ENCODE measurements at regions not wholly inside any gene's neighbourhood (a gene's known extent, or its start where the extent isn't known, plus 50 kb on each side); places are given as distances from the start of the nearest gene placed in this dataset.

GRCh38 chr14:49480053-49480760 is 106.0 kb downstream of the RPS29 start:
- Histone ChIP-seq H3K27ac (no peak overlapping the region), H3K4me1 (no peaks in the 10 kb centered on the region), H3K9me3 (no peaks in the 10 kb centered on the region), H3K36me3 (ENCODE audit: insufficient read depth in 1 of 2, low read depth in 1 of 2) (no peaks in the 10 kb centered on the region), H3K27me3 (ENCODE audit: insufficient read depth in 3 of 3, low read length in 2 of 3) (peaks cover 0 to 7% (median 0%) of the 10 kb centered on the region in 3 donors), H3K4me3 (no peak overlapping the region)
- 75 to 79% (median 76%) methylated on average over 3 of the region's 3 CpGs for WGBS, 3 donors
- ATAC-seq (no peak), DNase-seq (no peak)
- no peak for TF ChIP-seq CTCF (IDR thresholded peaks at IDR 0.05)
- intact Hi-C loops (cut with DNase I): no loop called here

GRCh38 chr14:49479432-49479831 is 106.7 kb downstream of the RPS29 start:
- intact Hi-C loops (cut with DNase I): no loop called here

GRCh38 chr14:49478784-49479183 is 107.4 kb downstream of the RPS29 start:
- no peak overlapping the region for H3K4me3 ChIP-seq
- whole genome bisulfite sequencing, 3 donors: 77 to 81% (median 78%) methylated on average over 3 of the region's 3 CpGs
- peaks cover 0 to 7% (median 0%) of the 10 kb centered on the region in 3 donors for H3K27me3 ChIP-seq (ENCODE audit: insufficient read depth in 3 of 3, low read length in 2 of 3)
- no peaks in the 10 kb centered on the region for H3K9me3 ChIP-seq
- no peaks in the 10 kb centered on the region for H3K36me3 ChIP-seq (ENCODE audit: insufficient read depth in 1 of 2, low read depth in 1 of 2)
- DNase-seq (no peak), ATAC-seq (no peak)
- H3K27ac ChIP-seq: no peak overlapping the region
- no peak for TF ChIP-seq CTCF (IDR thresholded peaks at IDR 0.05)
- no peaks in the 10 kb centered on the region for H3K4me1 ChIP-seq
- intact Hi-C loops (cut with DNase I): no loop called here

More at GRCh38 chr14:49479432-49479831, 106.7 kb downstream of the RPS29 start:
- ATAC-seq (no peak), DNase-seq (no peak)
- WGBS, 3 donors: 60 to 67% (median 61%) methylated on average over 5 of the region's 5 CpGs
- Histone ChIP-seq H3K27me3 (ENCODE audit: insufficient read depth in 3 of 3, low read length in 2 of 3) (peaks cover 0 to 7% (median 0%) of the 10 kb centered on the region in 3 donors), H3K4me3 (no peak overlapping the region), H3K27ac (no peak overlapping the region), H3K4me1 (no peaks in the 10 kb centered on the region), H3K36me3 (ENCODE audit: insufficient read depth in 1 of 2, low read depth in 1 of 2) (no peaks in the 10 kb centered on the region), H3K9me3 (no peaks in the 10 kb centered on the region)
- no peak for TF ChIP-seq CTCF (IDR thresholded peaks at IDR 0.05)

- no peaks in the 10 kb centered on the region for H3K4me1 ChIP-seq
- no peaks in the 10 kb centered on the region for H3K9me3 ChIP-seq
- ATAC-seq: no peak
- H3K36me3 ChIP-seq (ENCODE audit: insufficient read depth in 1 of 2, low read depth in 1 of 2): no peaks in the 10 kb centered on the region
- H3K27ac ChIP-seq: no peak overlapping the region
- 60 to 61% (median 60%) methylated on average over 3 of the region's 3 CpGs for WGBS, 3 donors
- no peak overlapping the region for H3K4me3 ChIP-seq
- H3K27me3 ChIP-seq (ENCODE audit: insufficient read depth in 3 of 3, low read length in 2 of 3): peaks cover 0 to 3% (median 0%) of the 10 kb centered on the region in 3 donors
- DNase-seq: no peak
- no peak for TF ChIP-seq CTCF (IDR thresholded peaks at IDR 0.05)
- intact Hi-C loops (cut with DNase I): no loop called here
These were observed 119.1 kb downstream of the RPS29 start for GRCh38 chr14:49467091-49467490.

- DNase-seq: no peak
- 93 to 100% (median 96%) methylated on average over 1 of the region's 1 CpG for WGBS, 3 donors
- no peak for ATAC-seq
- no peak overlapping the region for H3K27ac ChIP-seq
- H3K36me3 ChIP-seq (ENCODE audit: insufficient read depth in 1 of 2, low read depth in 1 of 2): no peaks in the 10 kb centered on the region
- H3K27me3 ChIP-seq (ENCODE audit: insufficient read depth in 3 of 3, low read length in 2 of 3): peaks cover 0 to 3% (median 0%) of the 10 kb centered on the region in 3 donors
- intact Hi-C loops (cut with DNase I): loop anchor here in 1 of 2 donors (5.0 kb wide), 2 partner anchors 222 to 637 kb away; partner anchors contain the start of gene POLE2
- TF ChIP-seq CTCF (IDR thresholded peaks at IDR 0.05): no peak
- H3K4me1 ChIP-seq: no peaks in the 10 kb centered on the region
- H3K9me3 ChIP-seq: no peaks in the 10 kb centered on the region
- H3K4me3 ChIP-seq: no peak overlapping the region
These were observed 121.3 kb downstream of the RPS29 start for GRCh38 chr14:49464885-49465284.

Measured in psoas muscle (tissue), 7 donors.